HepG2 (cell line): ENCODE measurements at regions not wholly inside any gene's neighbourhood (a gene's known extent, or its start where the extent isn't known, plus 50 kb on each side); places are given as distances from the start of the nearest gene placed in this dataset.

ENCODE experiments used
- ATAC-seq: fragments of 200-7000 bp; cut with Tn5 transposase; 3 replicates; pipeline ENCODE4 v1.9.1; 2020; ENCODE audit warnings: mild to moderate bottlenecking, moderate library complexity
- BruUV-seq: library from RNA; stranded (reverse); fragments of 400-500 nt; replicated peaks from 2 replicates; lab custom pipeline; 2021; lab: Mats Ljungman, UMichigan
- CTCF ChIA-PET: fragments of 300-600 bp; formaldehyde crosslinking; extraction: SDS; loops from one replicate; lab custom pipeline; 2021; ENCODE audit warnings: low total read pairs, inconsistent platforms, low intra/inter-chr PET ratio; lab: Yijun Ruan, JAX
- POLR2A ChIA-PET: fragments of 350-600 bp; sonication (Branson Sonifier 250); formaldehyde crosslinking; loops from one replicate; lab custom pipeline; 2020; ENCODE audit warnings: antibody characterized with exemption, inconsistent platforms; lab: Yijun Ruan, JAX
- DNase-seq: peaks from one replicate; pipeline ENCODE4 v3.0.0-alpha.2; 2015; ENCODE audit warnings: low spot score
- FAIRE-seq: peaks from 3 replicates; lab custom pipeline; 2011; peaks lifted over from hg19 to GRCh38; lab: Jason Lieb, UNC
- H2AFZ ChIP-seq: one replicate; pipeline ENCODE4 v1.6.1; 2011; ENCODE audit warnings: low read length, inconsistent platforms
- H3K27ac ChIP-seq: fragments of 300-600 bp; 3 replicates; pipeline ENCODE4 v1.8.0; 2011; ENCODE audit warnings: mixed run types, mild to moderate bottlenecking, mixed read lengths, low read length, inconsistent platforms; ENCODE audit not compliant: insufficient read depth; ENCODE audit errors: extremely low read length
- H3K27me3 ChIP-seq, 2 experiments: fragments of 200-600 bp in 1 of 2; 2 replicates in 1 of 2; 3 replicates in 1 of 2; pipeline versions ENCODE4 v1.6.0 to v1.8.0; 2011; ENCODE audit warnings: low read length in 2 of 2, mild to moderate bottlenecking in 2 of 2, moderate library complexity in 2 of 2, inconsistent platforms in 1 of 2; ENCODE audit not compliant: insufficient read depth in 2 of 2, control insufficient read depth in 1 of 2
- H3K36me3 ChIP-seq, 2 experiments: fragments of 200-600 bp in 1 of 2; replicated peaks in 1 of 2; 2 replicates in 1 of 2; 3 replicates in 1 of 2; pipeline versions ENCODE4 v1.5.1 to v1.8.0; 2011; ENCODE audit warnings: low read length in 2 of 2, inconsistent platforms in 1 of 2; ENCODE audit not compliant: insufficient read depth in 2 of 2, control insufficient read depth in 1 of 2
- H3K4me1 ChIP-seq: 2 replicates; pipeline ENCODE4 v1.5.1; 2012; ENCODE audit warnings: low read length, inconsistent platforms; ENCODE audit not compliant: insufficient read depth
- H3K4me2 ChIP-seq: 2 replicates; pipeline ENCODE4 v1.6.0; 2011; ENCODE audit warnings: low read depth, low read length, inconsistent platforms
- H3K4me3 ChIP-seq, 3 experiments: fragments of 200-600 bp in 1 of 3; sonication (generic), shearing (Covaris generic) in 1 of 3; replicated peaks in 1 of 3; 2 replicates each; pipeline ENCODE4 v1.5.1; 2011 to 2016; ENCODE audit warnings: low read length in 3 of 3, inconsistent platforms in 2 of 3, low read depth in 2 of 3, mild to moderate bottlenecking in 2 of 3, control low read depth in 1 of 3, mixed read lengths in 1 of 3; ENCODE audit not compliant: insufficient read depth in 1 of 3
- H3K79me2 ChIP-seq: one replicate; pipeline ENCODE4 v1.6.1; 2011; ENCODE audit warnings: low read length, inconsistent platforms; ENCODE audit not compliant: insufficient read depth
- H3K9ac ChIP-seq: 2 replicates; pipeline ENCODE4 v1.6.0; 2011; ENCODE audit warnings: mild to moderate bottlenecking, low read depth, low read length, inconsistent platforms; ENCODE audit not compliant: insufficient read depth
- H3K9me3 ChIP-seq: 2 replicates; pipeline ENCODE4 v1.5.1; 2012; ENCODE audit warnings: mild to moderate bottlenecking, low read length
- H4K20me1 ChIP-seq: 2 replicates; pipeline ENCODE4 v1.6.0; 2011; ENCODE audit warnings: inconsistent platforms, mild to moderate bottlenecking, low read length, moderate library complexity; ENCODE audit not compliant: insufficient read depth
- FLYWCH1 ChIP-seq: sonication (generic); formaldehyde crosslinking; IDR thresholded peaks from 2 replicates; pipeline ENCODE4 v1.8.1; 2023; ENCODE audit warnings: mild to moderate bottlenecking, missing genetic modification reagents
- HMG20A ChIP-seq: IDR thresholded peaks from 2 replicates; pipeline ENCODE4 v1.6.1; 2016; ENCODE audit warnings: borderline replicate concordance
- KLF16 ChIP-seq, 2 experiments: sonication (generic) in 1 of 2; formaldehyde crosslinking in 1 of 2; IDR thresholded peaks; 2 replicates each; pipeline versions ENCODE4 v1.6.1 to v1.8.0; 2016 to 2023; ENCODE audit warnings: missing genetic modification reagents in 2 of 2, missing compliant biosample characterization in 1 of 2
- MEIS2 ChIP-seq: sonication (generic); formaldehyde crosslinking; IDR thresholded peaks from 2 replicates; pipeline ENCODE4 v1.9.0; 2021; ENCODE audit warnings: mild to moderate bottlenecking, missing genetic modification reagents
- MLX ChIP-seq: IDR thresholded peaks from 2 replicates; pipeline ENCODE4 v1.6.1; 2016
- NCOA2 ChIP-seq: sonication (generic); formaldehyde crosslinking; IDR thresholded peaks from 2 replicates; pipeline ENCODE4 v1.8.0; 2022; ENCODE audit warnings: inconsistent platforms
- REL ChIP-seq: sonication (generic); formaldehyde crosslinking; conservative IDR thresholded peaks from 2 replicates; pipeline ENCODE4 v1.8.0; 2022; ENCODE audit warnings: mild to moderate bottlenecking, missing genetic modification reagents, moderate library complexity
- RERE ChIP-seq: IDR thresholded peaks from 2 replicates; pipeline ENCODE4 v1.6.1; 2016; ENCODE audit warnings: low read depth, missing genetic modification reagents, missing compliant biosample characterization
- SMAD3 ChIP-seq: sonication (generic); formaldehyde crosslinking; IDR thresholded peaks from 2 replicates; pipeline ENCODE4 v1.4.0; 2020; ENCODE audit warnings: missing genetic modification reagents
- SOX6 ChIP-seq, 2 experiments: fragments of 450-650 bp in 1 of 2; sonication (generic) in 1 of 2; formaldehyde crosslinking in 1 of 2; IDR thresholded peaks; 2 replicates each; pipeline versions ENCODE4 v1.4.0 to v1.6.1; 2017 to 2020; ENCODE audit warnings: antibody characterized with exemption in 1 of 2, mild to moderate bottlenecking in 1 of 2, missing genetic modification reagents in 1 of 2
- SP2 ChIP-seq: sonication (generic); formaldehyde crosslinking; IDR thresholded peaks from 2 replicates; pipeline ENCODE4 v1.5.1; 2020; ENCODE audit warnings: mild to moderate bottlenecking, missing genetic modification reagents
- SSRP1 ChIP-seq: IDR thresholded peaks from 2 replicates; pipeline ENCODE4 v1.6.1; 2016; ENCODE audit warnings: control low read depth
- TCF7 ChIP-seq: sonication (generic); IDR thresholded peaks from 2 replicates; pipeline ENCODE4 v1.6.1; 2016; ENCODE audit warnings: antibody characterized with exemption, low read depth
- WGBS: methylation state at CpG from one replicate; pipeline ENCODE4 v1.1.6; 2017; ENCODE audit warnings: low lambda C conversion rate; 5-methylcytosine and 5-hydroxymethylcytosine counted together
- in situ Hi-C: cut with HindIII; loops from 2 replicates; pipeline ENCODE4 v1.10.0; 2017; ENCODE audit warnings: low pct_unique_long_range_greater_than_20kb; ENCODE audit not compliant: extremely low pct_ligation_motif_present
- intact Hi-C: fragments of 100-400 bp; cut with micrococcal nuclease; formaldehyde crosslinking; loops from one replicate; pipeline ENCODE4 v1.10.0; 2022; ENCODE audit not compliant: unreplicated experiment
- TF ChIP-seq, protein P1 (sequence below): sonication (generic); formaldehyde crosslinking; IDR thresholded peaks from 2 replicates; pipeline ENCODE4 v1.8.0; 2022; ENCODE audit warnings: mild to moderate bottlenecking, missing genetic modification reagents
- TF ChIP-seq, protein P2 (sequence below): sonication (generic); formaldehyde crosslinking; IDR thresholded peaks from 2 replicates; pipeline ENCODE4 v1.4.0; 2020; ENCODE audit warnings: missing genetic modification reagents, borderline replicate concordance

DNA sequence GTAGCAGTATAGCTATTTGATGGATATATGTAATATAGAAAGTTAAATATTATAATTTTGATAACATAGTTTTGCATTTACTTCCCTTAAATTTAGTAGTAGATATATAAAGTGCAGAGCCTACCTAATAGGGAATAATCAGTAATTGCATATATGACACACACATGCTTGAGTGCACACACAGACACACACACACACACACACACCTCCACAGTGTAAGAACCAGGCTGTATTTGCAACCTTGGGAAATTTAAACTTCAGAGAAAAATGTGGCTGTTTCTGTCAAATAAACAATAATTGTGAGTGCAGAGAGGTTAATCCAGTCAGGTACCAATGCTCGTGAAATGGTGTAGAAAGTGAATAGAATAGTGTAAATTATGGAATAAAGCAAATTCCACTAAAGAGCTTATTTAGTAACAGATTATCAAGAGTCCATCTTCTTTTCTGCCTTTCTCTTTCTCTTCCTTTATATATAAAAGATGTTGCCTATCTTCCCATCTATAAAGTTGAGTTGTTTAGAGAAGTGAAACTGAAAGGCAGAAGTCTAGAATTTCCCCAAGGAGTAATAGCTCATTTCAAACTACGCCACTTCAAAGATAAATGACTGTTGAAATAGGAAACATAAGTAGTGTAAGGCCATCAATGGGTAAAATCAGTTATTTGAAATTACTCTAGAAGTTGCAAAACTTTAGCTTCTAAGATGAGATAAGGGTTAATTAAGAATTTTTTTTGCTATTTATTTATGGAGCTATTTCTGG, 273.7 kb downstream of the SRGAP2C start:
- Histone ChIP-seq H3K4me2 (no peak overlapping the region), H3K9ac (no peak overlapping the region), H3K4me1 (no peaks in the 10 kb centered on the region), H3K79me2 (no peaks in the 10 kb centered on the region), H3K27me3 (peaks cover 0 to 1% of the 10 kb centered on the region in 2 experiments; a peak in 1 of 5 replicates), H3K4me3 (no peak overlapping the region), H3K36me3 (no peaks in the 10 kb centered on the region), H2AFZ (no peak overlapping the region), H3K9me3 (no peaks in the 10 kb centered on the region), H3K27ac (no peak overlapping the region), H4K20me1 (no peaks in the 10 kb centered on the region)
- ChIA-PET POLR2A (no interaction called here), CTCF (no interaction called here)
- in situ Hi-C loops (no loop called here), intact Hi-C loops (no loop called here)
- ATAC-seq (no peak), FAIRE-seq (no peak), DNase-seq (no peak)
- WGBS, result 38% methylated on average over 2 of the region's 2 CpGs
- BruUV-seq, result no TSS peak
- no peak for TF ChIP-seq MEIS2 (CRISPR knock-in tag)
- TF ChIP-seq HMG20A (CRISPR knock-in tag), result no peak
- no peak for TF ChIP-seq RERE (CRISPR knock-in tag)
- TF ChIP-seq TCF7, result no peak
- no peak for TF ChIP-seq SP2
- TF ChIP-seq FLYWCH1, result no peak
- TF ChIP-seq SMAD3, result no peak
- no peak for TF ChIP-seq SSRP1 (CRISPR knock-in tag)
- TF ChIP-seq SOX6 (IDR thresholded peaks at IDR 0.05), result no peak
- TF ChIP-seq SOX6 (CRISPR knock-in tag; IDR thresholded peaks at IDR 0.05), result no peak
- TF ChIP-seq, protein P1, sequence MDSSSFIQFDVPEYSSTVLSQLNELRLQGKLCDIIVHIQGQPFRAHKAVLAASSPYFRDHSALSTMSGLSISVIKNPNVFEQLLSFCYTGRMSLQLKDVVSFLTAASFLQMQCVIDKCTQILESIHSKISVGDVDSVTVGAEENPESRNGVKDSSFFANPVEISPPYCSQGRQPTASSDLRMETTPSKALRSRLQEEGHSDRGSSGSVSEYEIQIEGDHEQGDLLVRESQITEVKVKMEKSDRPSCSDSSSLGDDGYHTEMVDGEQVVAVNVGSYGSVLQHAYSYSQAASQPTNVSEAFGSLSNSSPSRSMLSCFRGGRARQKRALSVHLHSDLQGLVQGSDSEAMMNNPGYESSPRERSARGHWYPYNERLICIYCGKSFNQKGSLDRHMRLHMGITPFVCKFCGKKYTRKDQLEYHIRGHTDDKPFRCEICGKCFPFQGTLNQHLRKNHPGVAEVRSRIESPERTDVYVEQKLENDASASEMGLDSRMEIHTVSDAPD, result no peak
- TF ChIP-seq REL, result no peak
- TF ChIP-seq MLX, result no peak
- TF ChIP-seq KLF16 (CRISPR knock-in tag; IDR thresholded peaks at IDR 0.05), result no peak
- TF ChIP-seq, protein P2, sequence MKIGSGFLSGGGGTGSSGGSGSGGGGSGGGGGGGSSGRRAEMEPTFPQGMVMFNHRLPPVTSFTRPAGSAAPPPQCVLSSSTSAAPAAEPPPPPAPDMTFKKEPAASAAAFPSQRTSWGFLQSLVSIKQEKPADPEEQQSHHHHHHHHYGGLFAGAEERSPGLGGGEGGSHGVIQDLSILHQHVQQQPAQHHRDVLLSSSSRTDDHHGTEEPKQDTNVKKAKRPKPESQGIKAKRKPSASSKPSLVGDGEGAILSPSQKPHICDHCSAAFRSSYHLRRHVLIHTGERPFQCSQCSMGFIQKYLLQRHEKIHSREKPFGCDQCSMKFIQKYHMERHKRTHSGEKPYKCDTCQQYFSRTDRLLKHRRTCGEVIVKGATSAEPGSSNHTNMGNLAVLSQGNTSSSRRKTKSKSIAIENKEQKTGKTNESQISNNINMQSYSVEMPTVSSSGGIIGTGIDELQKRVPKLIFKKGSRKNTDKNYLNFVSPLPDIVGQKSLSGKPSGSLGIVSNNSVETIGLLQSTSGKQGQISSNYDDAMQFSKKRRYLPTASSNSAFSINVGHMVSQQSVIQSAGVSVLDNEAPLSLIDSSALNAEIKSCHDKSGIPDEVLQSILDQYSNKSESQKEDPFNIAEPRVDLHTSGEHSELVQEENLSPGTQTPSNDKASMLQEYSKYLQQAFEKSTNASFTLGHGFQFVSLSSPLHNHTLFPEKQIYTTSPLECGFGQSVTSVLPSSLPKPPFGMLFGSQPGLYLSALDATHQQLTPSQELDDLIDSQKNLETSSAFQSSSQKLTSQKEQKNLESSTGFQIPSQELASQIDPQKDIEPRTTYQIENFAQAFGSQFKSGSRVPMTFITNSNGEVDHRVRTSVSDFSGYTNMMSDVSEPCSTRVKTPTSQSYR (CRISPR knock-in tag), result no peak
- no peak for TF ChIP-seq NCOA2
